ENCODE measurements at regions not wholly inside any gene's neighbourhood (a gene's known extent, or its start where the extent isn't known, plus 50 kb on each side); places are given as distances from the start of the nearest gene placed in this dataset.

GRCh38 chr3:64342940-64343688 is 117.8 kb upstream of the PRICKLE2 start:
- TF ChIP-seq CTCF (IDR thresholded peaks at IDR 0.05; ENCODE audit: low read depth, low read length, poor library complexity, severe bottlenecking) (no peak), EZH2phosphoT487 (IDR thresholded peaks at IDR 0.05; ENCODE audit: borderline replicate concordance, low read length) (no peak)
